GM23248 (cell line): ENCODE measurements at regions not wholly inside any gene's neighbourhood (a gene's known extent, or its start where the extent isn't known, plus 50 kb on each side); places are given as distances from the start of the nearest gene placed in this dataset.

Source experiments
- DNase-seq: peaks from one replicate; pipeline ENCODE4 v3.0.0-alpha.2; 2015
- H2AFZ ChIP-seq: fragments of 200-600 bp; sonication (generic); 2 replicates; pipeline ENCODE4 v1.6.1; 2016; ENCODE audit warnings: antibody characterized with exemption
- H3F3A ChIP-seq: fragments of 200-600 bp; sonication (generic); 2 replicates; pipeline ENCODE4 v1.6.1; 2016; ENCODE audit warnings: mild to moderate bottlenecking, antibody characterized with exemption, mixed run types; ENCODE audit not compliant: insufficient read depth
- H3K27ac ChIP-seq: fragments of 200-600 bp; sonication (generic); 2 replicates; pipeline ENCODE4 v1.5.1; 2016; ENCODE audit warnings: mild to moderate bottlenecking
- H3K27me3 ChIP-seq: fragments of 200-600 bp; sonication (generic); replicated peaks from 2 replicates; pipeline ENCODE4 v1.6.1; 2016; ENCODE audit warnings: mild to moderate bottlenecking; ENCODE audit not compliant: insufficient read depth
- H3K36me3 ChIP-seq: fragments of 200-600 bp; sonication (generic); 2 replicates; pipeline ENCODE4 v1.6.1; 2016; ENCODE audit warnings: low read depth, mild to moderate bottlenecking
- H3K4me1 ChIP-seq: fragments of 200-600 bp; sonication (generic); 2 replicates; pipeline ENCODE4 v1.6.1; 2016; ENCODE audit warnings: mild to moderate bottlenecking; ENCODE audit not compliant: insufficient read depth
- H3K4me2 ChIP-seq: fragments of 200-600 bp; sonication (generic); one replicate; pipeline ENCODE4 v1.6.1; 2016; ENCODE audit warnings: mild to moderate bottlenecking; ENCODE audit not compliant: unreplicated experiment
- H3K4me3 ChIP-seq: fragments of 200-600 bp; sonication (generic); 2 replicates; pipeline ENCODE4 v1.5.1; 2016; ENCODE audit warnings: mild to moderate bottlenecking
- H3K79me2 ChIP-seq: fragments of 200-600 bp; sonication (generic); 2 replicates; pipeline ENCODE4 v1.6.1; 2016; ENCODE audit warnings: mild to moderate bottlenecking; ENCODE audit not compliant: insufficient read depth
- H3K9ac ChIP-seq: fragments of 200-600 bp; sonication (generic); 2 replicates; pipeline ENCODE4 v1.6.1; 2016; ENCODE audit warnings: mild to moderate bottlenecking
- H3K9me2 ChIP-seq: fragments of 200-600 bp; sonication (generic); 2 replicates; pipeline ENCODE4 v1.6.1; 2016; ENCODE audit warnings: mixed run types, mild to moderate bottlenecking, moderate library complexity; ENCODE audit not compliant: insufficient read depth
- H3K9me3 ChIP-seq: fragments of 200-600 bp; sonication (generic); one replicate; pipeline ENCODE4 v1.6.1; 2017; ENCODE audit warnings: low read depth
- H4K20me1 ChIP-seq: fragments of 200-600 bp; sonication (generic); 2 replicates; pipeline ENCODE4 v1.6.0; 2016; ENCODE audit not compliant: insufficient read depth
- EZH2 ChIP-seq: fragments of 200-600 bp; sonication (generic); IDR thresholded peaks from 2 replicates; pipeline ENCODE4 v1.6.1; 2018; ENCODE audit warnings: antibody characterized with exemption, mild to moderate bottlenecking; ENCODE audit not compliant: insufficient read depth, poor library complexity, severe bottlenecking
- EZH2phosphoT487 ChIP-seq: fragments of 200-600 bp; sonication (generic); IDR thresholded peaks from 2 replicates; pipeline ENCODE4 v1.6.1; 2018; ENCODE audit warnings: antibody characterized with exemption, moderate library complexity, mild to moderate bottlenecking, low read depth; ENCODE audit not compliant: insufficient read depth
- WGBS, 2 experiments: methylation state at CpG; one replicate each; pipeline ENCODE4 v1.1.6; 2015 to 2017; ENCODE audit warnings: low lambda C conversion rate in 2 of 2, low coverage in 1 of 2; ENCODE audit errors: missing lambda C conversion rate in 2 of 2; 5-methylcytosine and 5-hydroxymethylcytosine counted together
- in situ Hi-C: fragments of 300-500 bp; cut with MboI; formaldehyde crosslinking; loops from 2 replicates; pipeline ENCODE4 v1.15.0; 2020

DNA sequence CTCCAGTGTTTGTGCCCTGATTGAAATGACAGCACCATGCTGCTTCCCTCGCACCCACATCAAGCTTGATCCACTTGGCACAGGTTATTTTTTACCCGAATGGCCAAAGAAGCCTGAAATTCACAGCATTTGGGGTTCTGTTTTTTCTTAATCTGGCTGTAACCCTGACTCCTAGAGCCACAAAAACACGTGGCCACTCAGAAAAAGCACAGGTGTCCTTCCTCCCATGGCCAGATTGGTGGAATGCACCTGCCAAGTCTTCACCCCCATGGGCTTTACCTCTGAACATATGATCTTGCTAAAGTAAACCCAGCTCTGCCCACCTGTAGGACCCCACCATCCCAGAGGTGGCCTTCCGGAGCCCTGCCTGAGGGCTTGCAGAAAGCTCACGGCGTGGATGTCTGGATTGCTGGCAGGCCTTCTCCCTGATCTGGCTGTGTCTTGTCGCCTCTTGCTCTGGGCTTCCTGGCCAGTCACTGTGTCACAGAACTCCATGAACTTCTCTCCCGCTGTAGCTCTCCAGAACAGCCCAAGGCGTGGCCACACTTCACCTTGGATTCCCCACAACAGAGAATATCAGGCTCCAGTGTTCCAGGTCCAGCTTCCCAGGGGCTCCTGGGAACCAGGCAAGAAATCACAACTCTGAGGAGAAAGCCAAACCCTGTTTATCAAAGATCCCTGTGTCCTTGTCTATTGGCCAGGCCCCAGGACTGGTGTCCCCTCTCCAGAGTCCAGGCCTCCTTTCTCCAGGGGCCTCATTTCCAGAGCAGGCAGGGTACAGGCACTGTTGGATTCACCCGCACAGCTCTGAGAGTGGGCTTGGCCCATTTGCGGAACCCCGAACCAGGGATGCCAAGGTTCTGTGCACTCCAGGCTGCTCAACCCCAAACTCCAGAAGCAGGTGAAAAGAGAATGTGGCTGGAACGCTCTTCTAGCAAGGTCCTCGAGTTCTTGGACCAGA, 272.5 kb downstream of the SYK start:
- H3K4me2 ChIP-seq = no peak overlapping the region
- H3K4me1 ChIP-seq = peaks cover 17% of the 10 kb centered on the region
- H3K27ac ChIP-seq = no peak overlapping the region
- H3K9ac ChIP-seq = no peak overlapping the region
- H3K9me2 ChIP-seq = no peaks in the 10 kb centered on the region
- no peaks in the 10 kb centered on the region for H3K27me3 ChIP-seq
- no peak overlapping the region for H2AFZ ChIP-seq
- H3K4me3 ChIP-seq = no peak overlapping the region
- peaks cover 13% of the 10 kb centered on the region; the same call in 1 of the 2 replicates for H3F3A ChIP-seq
- no peaks in the 10 kb centered on the region for H3K79me2 ChIP-seq
- DNase-seq = no peak
- no peak for TF ChIP-seq EZH2phosphoT487
- no peak for TF ChIP-seq EZH2
- no peaks in the 10 kb centered on the region for H3K36me3 ChIP-seq
- H3K9me3 ChIP-seq = no peaks in the 10 kb centered on the region
- no peaks in the 10 kb centered on the region for H4K20me1 ChIP-seq
- in situ Hi-C loops = no loop called here
- 90 to 94% methylated on average over 14 of the region's 14 CpGs for WGBS, 2 experiments

DNA sequence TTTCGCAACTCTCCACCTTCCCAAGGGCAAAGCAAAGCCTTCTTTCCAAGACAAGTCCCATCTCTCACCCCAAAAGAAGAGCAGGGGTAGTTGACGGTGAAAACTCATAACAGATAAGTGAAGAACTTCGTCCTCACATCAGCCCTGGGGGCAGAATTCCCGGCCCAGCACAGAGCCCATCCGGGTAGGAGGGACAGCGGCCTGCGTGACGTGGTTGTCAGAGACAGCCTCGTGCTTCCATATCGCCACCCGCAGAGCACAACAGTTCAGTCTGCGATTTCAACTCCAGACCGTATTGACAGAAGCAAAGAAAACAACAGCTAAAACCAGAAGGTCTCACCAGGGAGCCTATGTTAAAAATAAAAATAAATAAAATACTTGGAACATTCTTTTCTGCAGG, 273.2 kb downstream of the SYK start:
- Histone ChIP-seq H4K20me1 (no peaks in the 10 kb centered on the region), H3F3A (peaks cover 13% of the 10 kb centered on the region; the same call in 1 of the 2 replicates), H3K79me2 (no peaks in the 10 kb centered on the region), H3K9me3 (no peaks in the 10 kb centered on the region), H3K9ac (no peak overlapping the region), H3K27ac (no peak overlapping the region), H3K4me2 (no peak overlapping the region), H3K4me1 (peaks cover 17% of the 10 kb centered on the region), H3K4me3 (no peak overlapping the region), H3K36me3 (no peaks in the 10 kb centered on the region), H3K9me2 (no peaks in the 10 kb centered on the region), H2AFZ (no peak overlapping the region), H3K27me3 (no peaks in the 10 kb centered on the region)
- in situ Hi-C loops = no loop called here
- TF ChIP-seq EZH2phosphoT487 (no peak), EZH2 (no peak)
- WGBS, 2 experiments = 98% methylated on average over 13 of the region's 13 CpGs
- DNase-seq = no peak

DNA sequence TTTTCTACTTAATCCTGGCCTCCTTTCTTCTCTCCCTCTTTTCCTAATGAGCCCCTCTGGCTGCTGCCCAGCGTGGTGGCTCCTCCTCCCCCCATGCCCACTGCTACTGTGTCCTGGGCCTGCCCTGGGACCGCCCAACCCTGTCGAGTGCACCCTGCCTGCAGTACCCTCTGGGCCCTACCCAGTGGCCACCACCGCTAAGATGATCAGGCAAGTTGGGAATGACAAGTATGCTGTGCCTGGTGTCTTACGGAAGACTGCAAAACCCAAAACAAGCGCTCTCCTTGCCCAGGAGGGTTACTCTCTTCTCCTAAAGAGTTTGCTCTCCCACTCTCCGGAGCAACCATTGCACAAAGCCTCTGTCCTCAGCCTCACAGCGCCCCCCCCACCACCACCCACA, 273.7 kb downstream of the SYK start:
- DNase-seq = no peak
- H3F3A ChIP-seq = peaks cover 13% of the 10 kb centered on the region; the same call in 1 of the 2 replicates
- H3K27me3 ChIP-seq = no peaks in the 10 kb centered on the region
- H3K4me2 ChIP-seq = no peak overlapping the region
- peaks cover 17% of the 10 kb centered on the region for H3K4me1 ChIP-seq
- no peak overlapping the region for H3K27ac ChIP-seq
- no peak overlapping the region for H3K4me3 ChIP-seq
- H3K9ac ChIP-seq = no peak overlapping the region
- H3K79me2 ChIP-seq = no peaks in the 10 kb centered on the region
- no peaks in the 10 kb centered on the region for H4K20me1 ChIP-seq
- in situ Hi-C loops = no loop called here
- no peak overlapping the region for H2AFZ ChIP-seq
- TF ChIP-seq EZH2phosphoT487 (no peak), EZH2 (no peak)
- H3K9me3 ChIP-seq = no peaks in the 10 kb centered on the region
- no peaks in the 10 kb centered on the region for H3K9me2 ChIP-seq
- 90 to 91% methylated on average over 8 of the region's 8 CpGs for WGBS, 2 experiments
- no peaks in the 10 kb centered on the region for H3K36me3 ChIP-seq

DNA sequence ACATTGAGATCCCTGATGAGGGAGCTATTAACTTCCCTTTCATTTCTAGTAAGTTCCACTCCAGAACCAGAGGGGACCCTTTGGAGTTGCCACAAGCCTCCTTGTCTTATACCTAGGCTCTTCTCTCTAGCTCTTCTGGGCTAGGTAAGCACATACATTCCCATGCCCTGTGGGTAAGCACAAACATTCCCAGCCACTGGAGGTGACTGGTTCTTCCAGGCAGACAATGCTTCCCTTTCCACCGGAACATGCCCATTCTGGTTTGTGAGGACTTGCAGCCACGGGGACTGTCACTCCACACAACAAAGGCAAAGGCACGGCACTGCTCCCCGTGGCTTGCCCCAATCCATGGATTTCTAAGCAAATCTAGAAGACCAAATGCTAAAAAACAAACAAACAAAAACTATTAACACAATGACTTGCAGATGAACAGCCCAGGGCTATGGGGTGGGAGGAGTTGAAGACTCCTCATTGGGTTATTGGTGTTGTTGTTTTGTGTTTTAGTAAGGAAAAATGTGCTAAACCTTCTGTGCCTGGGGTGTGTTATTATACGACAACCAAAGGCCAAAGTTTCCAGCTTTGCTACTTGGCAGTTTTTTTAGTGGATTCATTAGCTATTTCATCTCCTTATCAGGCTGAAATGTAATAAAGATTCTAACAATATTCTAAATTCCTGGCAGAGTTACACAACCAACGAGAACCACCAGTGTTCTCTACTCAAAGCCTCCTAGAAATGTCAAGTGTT, 276.2 kb downstream of the SYK start:
- no peaks in the 10 kb centered on the region for H3K36me3 ChIP-seq
- H3K27me3 ChIP-seq = no peaks in the 10 kb centered on the region
- H3K9ac ChIP-seq = no peak overlapping the region
- peaks cover under 1% of the 10 kb centered on the region; the same call in 1 of the 2 replicates for H3F3A ChIP-seq
- no peaks in the 10 kb centered on the region for H3K79me2 ChIP-seq
- H2AFZ ChIP-seq = no peak overlapping the region
- no peak overlapping the region for H3K27ac ChIP-seq
- H3K4me3 ChIP-seq = no peak overlapping the region
- TF ChIP-seq EZH2 (no peak), EZH2phosphoT487 (no peak)
- no peaks in the 10 kb centered on the region for H3K9me3 ChIP-seq
- H3K9me2 ChIP-seq = no peaks in the 10 kb centered on the region
- H3K4me1 ChIP-seq = no peaks in the 10 kb centered on the region
- no peak for DNase-seq
- H3K4me2 ChIP-seq = no peak overlapping the region
- in situ Hi-C loops = no loop called here
- WGBS, 2 experiments = 51 to 57% methylated on average over 6 of the region's 6 CpGs
- H4K20me1 ChIP-seq = no peaks in the 10 kb centered on the region
